Keratinocyte (primary cell): ENCODE measurements at regions not wholly inside any gene's neighbourhood (a gene's known extent, or its start where the extent isn't known, plus 50 kb on each side); places are given as distances from the start of the nearest gene placed in this dataset.
"Not testable (repeated sequence)": the region's sequence is repeated elsewhere in the genome, so short reads cannot be mapped to it uniquely, and the experiment has no call there.

Source experiments
- DNase-seq: peaks from one replicate; pipeline ENCODE4 v3.0.0-alpha.2; 2011; ENCODE audit warnings: low read depth, missing footprints, low spot score
- FAIRE-seq: peaks from 2 replicates; lab custom pipeline; 2011; peaks lifted over from hg19 to GRCh38; lab: Jason Lieb, UNC
- H2AFZ ChIP-seq: 2 replicates; pipeline ENCODE4 v1.6.0; 2012; ENCODE audit warnings: low read length, control low read depth, inconsistent platforms; ENCODE audit not compliant: control insufficient read depth
- H3K27ac ChIP-seq: 2 replicates; pipeline ENCODE4 v1.5.1; 2011; ENCODE audit warnings: low read length; ENCODE audit not compliant: control insufficient read depth, insufficient read depth
- H3K27me3 ChIP-seq: 3 replicates; pipeline ENCODE4 v1.6.0; 2011; ENCODE audit warnings: low read length; ENCODE audit not compliant: control insufficient read depth, insufficient read depth; ENCODE audit errors: extremely low read depth
- H3K36me3 ChIP-seq, 2 experiments: 2 replicates in 1 of 2; 3 replicates in 1 of 2; pipeline ENCODE4 v1.5.1; 2011; ENCODE audit warnings: low read length in 2 of 2, mild to moderate bottlenecking in 1 of 2; ENCODE audit not compliant: control insufficient read depth in 2 of 2, insufficient read depth in 2 of 2; ENCODE audit errors: extremely low read depth in 1 of 2
- H3K4me1 ChIP-seq: 3 replicates; pipeline ENCODE4 v1.5.1; 2011; ENCODE audit warnings: low read length; ENCODE audit not compliant: control insufficient read depth, insufficient read depth; ENCODE audit errors: extremely low read depth
- H3K4me2 ChIP-seq: 3 replicates; pipeline ENCODE4 v1.6.0; 2011; ENCODE audit warnings: low read depth, low read length; ENCODE audit not compliant: control insufficient read depth, insufficient read depth; ENCODE audit errors: extremely low read depth
- H3K4me3 ChIP-seq, 3 experiments: fragments of 200-600 bp in 1 of 3; sonication (generic) in 1 of 3; 2 replicates in 2 of 3; 3 replicates in 1 of 3; pipeline ENCODE4 v1.5.1; 2011 to 2016; ENCODE audit warnings: low read length in 3 of 3, mild to moderate bottlenecking in 3 of 3, control low read depth in 2 of 3, inconsistent platforms in 1 of 3, low read depth in 1 of 3, mixed read lengths in 1 of 3, mixed run types in 1 of 3, moderate library complexity in 1 of 3; ENCODE audit not compliant: control insufficient read depth in 2 of 3, insufficient read depth in 2 of 3; ENCODE audit errors: extremely low read depth in 1 of 3
- H3K79me2 ChIP-seq: 2 replicates; pipeline ENCODE4 v1.6.0; 2012; ENCODE audit warnings: low read length; ENCODE audit not compliant: control insufficient read depth, insufficient read depth
- H3K9ac ChIP-seq: 3 replicates; pipeline ENCODE4 v1.6.0; 2011; ENCODE audit warnings: low read length; ENCODE audit not compliant: control insufficient read depth, insufficient read depth; ENCODE audit errors: extremely low read depth
- H3K9me1 ChIP-seq: 3 replicates; pipeline ENCODE4 v1.6.0; 2011; ENCODE audit warnings: low read length; ENCODE audit not compliant: control insufficient read depth, insufficient read depth; ENCODE audit errors: extremely low read depth
- H3K9me3 ChIP-seq: 2 replicates; pipeline ENCODE4 v1.5.1; 2012; ENCODE audit warnings: low read depth, low read length; ENCODE audit not compliant: control insufficient read depth
- H4K20me1 ChIP-seq: 3 replicates; pipeline ENCODE4 v1.6.0; 2011; ENCODE audit warnings: low read length; ENCODE audit not compliant: control insufficient read depth, insufficient read depth; ENCODE audit errors: extremely low read depth
- CTCF ChIP-seq, 3 experiments: IDR thresholded peaks in 1 of 3; conservative IDR thresholded peaks in 1 of 3; optimal IDR thresholded peaks in 1 of 3; 2 replicates in 2 of 3; 3 replicates in 1 of 3; pipeline versions ENCODE3 to v1.5.1; 2011; ENCODE audit warnings: low read length in 3 of 3, mild to moderate bottlenecking in 3 of 3, moderate library complexity in 2 of 3, control low read depth in 1 of 3, inconsistent platforms in 1 of 3; ENCODE audit not compliant: insufficient read depth in 2 of 3; ENCODE audit errors: extremely low read depth in 1 of 3
- EZH2 ChIP-seq: IDR thresholded peaks from one replicate; pipeline ENCODE4 v1.6.1; 2012; ENCODE audit warnings: inconsistent platforms, mild to moderate bottlenecking, low read length, moderate library complexity
- dilution Hi-C: fragments of 300-500 bp; cut with MboI; formaldehyde crosslinking; loops from one replicate; pipeline ENCODE4 v1.7.0; 2020; ENCODE audit warnings: low sequenced_read_pairs; ENCODE audit not compliant: extremely low pct_ligation_motif_present

GRCh38 chr6:145155873-145156782, 579.2 kb downstream of the EPM2A start:
- Histone ChIP-seq H3K9ac (no peak overlapping the region), H3K27me3 (no peaks in the 10 kb centered on the region), H3K27ac (no peak overlapping the region), H3K79me2 (no peaks in the 10 kb centered on the region), H3K9me3 (no peaks in the 10 kb centered on the region), H3K4me2 (no peak overlapping the region), H4K20me1 (no peaks in the 10 kb centered on the region), H3K4me3 (no peak overlapping the region), H2AFZ (no peak overlapping the region), H3K9me1 (no peaks in the 10 kb centered on the region), H3K36me3 (no peaks in the 10 kb centered on the region), H3K4me1 (no peaks in the 10 kb centered on the region)
- FAIRE-seq (no peak), DNase-seq (no peak)
- dilution Hi-C loops: no loop called here
- TF ChIP-seq CTCF (optimal IDR thresholded peaks at IDR 0.05 in 1 of 3, IDR thresholded peaks at IDR 0.05 in 1 of 3, conservative IDR thresholded peaks at IDR 0.05 in 1 of 3; ENCODE audit: extremely low read depth in 1 of 3, insufficient read depth in 2 of 3, low read length in 3 of 3) (no peak), EZH2 (no peak)

- DNase-seq, H3K79me2 ChIP-seq, dilution Hi-C loops, H3K9ac ChIP-seq, H4K20me1 ChIP-seq, FAIRE-seq, H3K4me3 ChIP-seq, H2AFZ ChIP-seq, H3K4me2 ChIP-seq, H3K27ac ChIP-seq, H3K4me1 ChIP-seq, H3K9me1 ChIP-seq, H3K36me3 ChIP-seq, H3K27me3 ChIP-seq, H3K9me3 ChIP-seq: not testable (repeated sequence)
Measured at GRCh38 chr6:145158636-145159035, 576.7 kb downstream of the EPM2A start.
